ENCODE measurements at regions not wholly inside any gene's neighbourhood (a gene's known extent, or its start where the extent isn't known, plus 50 kb on each side); places are given as distances from the start of the nearest gene placed in this dataset.

DNA sequence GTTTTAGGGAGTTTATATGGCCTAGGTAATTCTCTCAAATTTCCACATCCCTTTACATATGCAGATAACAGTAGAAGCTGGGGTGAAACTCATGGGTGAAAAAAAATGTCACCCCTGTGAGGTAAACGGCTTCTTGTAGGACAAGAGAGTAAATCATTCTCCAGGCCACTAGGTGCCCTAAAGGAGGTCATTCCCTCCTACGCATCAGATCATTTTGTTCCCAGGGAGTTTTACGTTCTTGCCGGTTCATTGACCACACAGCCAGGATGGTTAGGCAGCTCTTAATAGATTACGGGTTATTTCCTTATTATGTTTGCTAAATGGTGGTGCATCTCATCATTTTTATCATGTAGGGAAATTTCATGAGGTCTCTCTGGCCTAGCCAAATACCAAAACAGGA, 225.8 kb upstream of the NOCT start:
- TF ChIP-seq EZH2 (IDR thresholded peaks at IDR 0.05) (no peak), POLR2AphosphoS5 (IDR thresholded peaks at IDR 0.05; ENCODE audit: borderline replicate concordance, low read depth, low read length) (no peak), FOXP2 (optimal IDR thresholded peaks at IDR 0.05; ENCODE audit: control extremely low read depth, extremely low read length, insufficient read depth) (no peak)
